ENCODE measurements at regions not wholly inside any gene's neighbourhood (a gene's known extent, or its start where the extent isn't known, plus 50 kb on each side); places are given as distances from the start of the nearest gene placed in this dataset.

DNA sequence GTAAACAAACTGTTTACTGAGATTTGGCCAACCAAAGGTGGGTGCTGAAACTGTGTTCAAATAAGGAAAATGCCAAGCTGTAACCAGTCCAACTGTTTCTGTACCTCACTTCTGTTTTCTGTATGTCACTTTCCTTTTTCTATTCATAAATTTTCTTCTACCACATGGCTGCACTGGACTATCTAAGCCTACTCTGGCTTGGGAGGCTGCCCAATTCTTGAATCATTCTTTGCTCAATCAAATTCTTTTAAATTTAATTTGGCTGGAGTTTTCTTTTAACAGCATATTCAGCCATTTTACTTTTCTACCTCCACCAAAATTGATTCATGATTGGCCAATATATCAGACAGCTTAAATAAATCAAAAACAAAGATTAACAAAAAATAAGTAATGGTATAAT lies 1575.5 kb upstream of the SPRY2 start:
- no TSS peak for BruUV-seq (replicated peaks)

DNA sequence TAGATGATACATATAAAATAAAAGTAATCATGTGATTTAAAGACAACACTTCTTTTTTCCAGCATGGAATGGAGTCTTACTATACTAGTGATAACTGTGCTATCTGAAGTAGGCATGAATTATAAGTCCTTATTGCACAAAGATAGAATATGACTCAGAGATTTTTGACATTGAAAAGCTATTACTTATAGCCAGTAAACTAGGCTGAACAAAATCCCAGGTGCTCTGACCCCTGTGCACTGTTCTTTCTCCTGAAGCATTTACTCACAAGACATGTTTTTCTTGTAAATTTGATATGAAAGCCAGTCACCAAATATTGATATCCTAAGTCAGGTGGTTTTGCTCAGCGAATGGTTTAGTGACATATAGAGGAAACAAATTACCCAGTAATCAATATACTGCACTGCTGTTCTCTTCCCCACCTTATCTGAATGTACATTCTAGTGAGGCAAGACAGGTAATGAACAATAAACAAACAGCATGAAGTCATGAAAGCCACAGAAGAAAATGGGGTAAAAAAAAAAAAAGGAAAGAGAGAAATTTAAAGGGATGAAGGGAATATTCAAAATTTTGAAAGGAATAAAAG lies 1567.0 kb upstream of the SPRY2 start:
- Histone ChIP-seq H3K9me2 (ENCODE audit: insufficient read depth, low read length) (no peaks in the 10 kb centered on the region; the same call in 1 of the 2 replicates), H3K27ac (ENCODE audit: low read depth, low read length, poor library complexity, severe bottlenecking) (no peak overlapping the region), H3K79me2 (ENCODE audit: insufficient read depth, low read depth, low read length) (no peaks in the 10 kb centered on the region), H3K36me3 (ENCODE audit: insufficient read depth, low read length) (no peaks in the 10 kb centered on the region), H3K9me3 (ENCODE audit: low read length) (no peaks in the 10 kb centered on the region), H3K4me2 (ENCODE audit: low read length) (no peak overlapping the region), H3K4me3 (ENCODE audit: low read depth, low read length, poor library complexity, severe bottlenecking) (no peak overlapping the region), H4K20me1 (ENCODE audit: insufficient read depth, low read length) (no peaks in the 10 kb centered on the region), H2AFZ (ENCODE audit: low read length) (no peak overlapping the region), H3K4me1 (ENCODE audit: insufficient read depth, low read length, poor library complexity, severe bottlenecking) (no peaks in the 10 kb centered on the region)
- DNase-seq (ENCODE audit: low spot score): no peak
- BruUV-seq (replicated peaks): no TSS peak
- TF ChIP-seq, protein P1, sequence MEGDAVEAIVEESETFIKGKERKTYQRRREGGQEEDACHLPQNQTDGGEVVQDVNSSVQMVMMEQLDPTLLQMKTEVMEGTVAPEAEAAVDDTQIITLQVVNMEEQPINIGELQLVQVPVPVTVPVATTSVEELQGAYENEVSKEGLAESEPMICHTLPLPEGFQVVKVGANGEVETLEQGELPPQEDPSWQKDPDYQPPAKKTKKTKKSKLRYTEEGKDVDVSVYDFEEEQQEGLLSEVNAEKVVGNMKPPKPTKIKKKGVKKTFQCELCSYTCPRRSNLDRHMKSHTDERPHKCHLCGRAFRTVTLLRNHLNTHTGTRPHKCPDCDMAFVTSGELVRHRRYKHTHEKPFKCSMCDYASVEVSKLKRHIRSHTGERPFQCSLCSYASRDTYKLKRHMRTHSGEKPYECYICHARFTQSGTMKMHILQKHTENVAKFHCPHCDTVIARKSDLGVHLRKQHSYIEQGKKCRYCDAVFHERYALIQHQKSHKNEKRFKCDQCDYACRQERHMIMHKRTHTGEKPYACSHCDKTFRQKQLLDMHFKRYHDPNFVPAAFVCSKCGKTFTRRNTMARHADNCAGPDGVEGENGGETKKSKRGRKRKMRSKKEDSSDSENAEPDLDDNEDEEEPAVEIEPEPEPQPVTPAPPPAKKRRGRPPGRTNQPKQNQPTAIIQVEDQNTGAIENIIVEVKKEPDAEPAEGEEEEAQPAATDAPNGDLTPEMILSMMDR (conservative IDR thresholded peaks at IDR 0.05; ENCODE audit: low read length): no peak
- TF ChIP-seq EZH2phosphoT487 (IDR thresholded peaks at IDR 0.05; ENCODE audit: borderline replicate concordance, low read depth, low read length): no peak
- intact Hi-C loops (cut with micrococcal nuclease; ENCODE audit: unreplicated experiment): no loop called here
- ChIA-PET POLR2A (no interaction called here), CTCF (ENCODE audit: unreplicated experiment) (no interaction called here)

More for the DNA sequence above, 1575.5 kb upstream of the SPRY2 start:
- Histone ChIP-seq H3K9me3 (ENCODE audit: low read length) (no peaks in the 10 kb centered on the region), H3K79me2 (ENCODE audit: insufficient read depth, low read depth, low read length) (no peaks in the 10 kb centered on the region), H3K4me1 (ENCODE audit: insufficient read depth, low read length, poor library complexity, severe bottlenecking) (no peaks in the 10 kb centered on the region), H3K9me2 (ENCODE audit: insufficient read depth, low read length) (no peaks in the 10 kb centered on the region), H3K4me3 (ENCODE audit: low read depth, low read length, poor library complexity, severe bottlenecking) (no peak overlapping the region), H3K36me3 (ENCODE audit: insufficient read depth, low read length) (no peaks in the 10 kb centered on the region), H3K4me2 (ENCODE audit: low read length) (no peak overlapping the region), H3K27ac (ENCODE audit: low read depth, low read length, poor library complexity, severe bottlenecking) (no peak overlapping the region), H2AFZ (ENCODE audit: low read length) (no peak overlapping the region), H4K20me1 (ENCODE audit: insufficient read depth, low read length) (no peaks in the 10 kb centered on the region)
- intact Hi-C loops (cut with micrococcal nuclease; ENCODE audit: unreplicated experiment): no loop called here
- CTCF ChIA-PET (ENCODE audit: unreplicated experiment): no interaction called here
- no peak for DNase-seq (ENCODE audit: low spot score)
- TF ChIP-seq EZH2phosphoT487 (IDR thresholded peaks at IDR 0.05; ENCODE audit: borderline replicate concordance, low read depth, low read length): no peak
- TF ChIP-seq, protein P1 (conservative IDR thresholded peaks at IDR 0.05; ENCODE audit: low read length): no peak
- POLR2A ChIA-PET: no interaction called here

DNA sequence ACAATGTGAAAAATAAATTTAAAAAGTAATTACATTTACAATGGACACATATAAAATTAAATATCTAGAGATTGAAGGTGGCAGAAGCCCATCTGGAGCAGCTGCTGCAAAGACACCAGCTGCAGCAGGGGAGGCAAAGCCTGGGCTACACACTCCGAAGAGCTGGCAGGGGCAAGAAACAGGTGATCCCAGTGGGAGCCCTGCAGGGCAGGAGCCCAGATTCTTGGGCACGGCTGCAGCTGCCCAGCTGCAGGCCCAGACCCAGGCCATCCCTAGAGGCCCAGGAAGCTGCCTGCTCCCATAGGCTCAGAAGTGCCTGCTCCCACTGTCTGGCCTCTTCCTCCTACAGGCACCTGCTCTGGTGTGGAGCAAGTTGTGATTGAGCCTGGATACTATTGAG lies 1547.9 kb upstream of the SPRY2 start:
- intact Hi-C loops (cut with micrococcal nuclease; ENCODE audit: unreplicated experiment): no loop called here
- no TSS peak for BruUV-seq (replicated peaks)
- POLR2A ChIA-PET: no interaction called here
- H3K27ac ChIP-seq (ENCODE audit: low read depth, low read length, poor library complexity, severe bottlenecking): no peak overlapping the region
- no peak for TF ChIP-seq EZH2phosphoT487 (IDR thresholded peaks at IDR 0.05; ENCODE audit: borderline replicate concordance, low read depth, low read length)
- H2AFZ ChIP-seq (ENCODE audit: low read length): no peak overlapping the region
- no peaks in the 10 kb centered on the region for H3K4me1 ChIP-seq (ENCODE audit: insufficient read depth, low read length, poor library complexity, severe bottlenecking)
- H3K4me3 ChIP-seq (ENCODE audit: low read depth, low read length, poor library complexity, severe bottlenecking): no peak overlapping the region
- no peaks in the 10 kb centered on the region for H3K9me2 ChIP-seq (ENCODE audit: insufficient read depth, low read length)
- H4K20me1 ChIP-seq (ENCODE audit: insufficient read depth, low read length): no peaks in the 10 kb centered on the region
- no peaks in the 10 kb centered on the region for H3K79me2 ChIP-seq (ENCODE audit: insufficient read depth, low read depth, low read length)
- CTCF ChIA-PET (ENCODE audit: unreplicated experiment): no interaction called here
- H3K9me3 ChIP-seq (ENCODE audit: low read length): no peaks in the 10 kb centered on the region
- H3K4me2 ChIP-seq (ENCODE audit: low read length): no peak overlapping the region
- no peaks in the 10 kb centered on the region for H3K36me3 ChIP-seq (ENCODE audit: insufficient read depth, low read length)
- DNase-seq (ENCODE audit: low spot score): no peak
